ENCODE measurements at regions not wholly inside any gene's neighbourhood (a gene's known extent, or its start where the extent isn't known, plus 50 kb on each side); places are given as distances from the start of the nearest gene placed in this dataset.
"Not testable (repeated sequence)": the region's sequence is repeated elsewhere in the genome, so short reads cannot be mapped to it uniquely, and the experiment has no call there.

DNA sequence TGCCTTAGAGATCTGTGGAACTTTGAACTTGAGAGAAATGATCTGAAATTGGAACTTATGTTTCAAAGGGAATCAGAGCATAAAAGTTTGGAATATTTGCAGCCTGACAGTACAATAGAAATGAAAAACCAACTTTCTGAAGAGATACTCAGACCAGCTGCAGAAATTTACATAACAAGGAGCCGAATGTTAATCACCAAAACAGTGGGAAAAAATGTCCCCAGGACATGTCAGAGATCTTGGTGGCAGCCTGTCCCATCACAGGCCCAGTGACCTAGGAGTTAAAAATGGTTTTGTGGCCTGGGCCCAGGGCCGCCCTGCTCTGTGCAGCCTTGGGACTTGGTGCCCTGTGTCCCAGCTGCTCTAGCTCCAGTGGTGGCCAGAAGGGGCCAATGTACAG, 88.2 kb upstream of the ADORA2B start:
- H3K4me1 ChIP-seq; H3K4me3 ChIP-seq; intact Hi-C loops (cut with DNase I); H3K27me3 ChIP-seq; H3K27ac ChIP-seq; H3K9me3 ChIP-seq; DNase-seq; H3K36me3 ChIP-seq; ATAC-seq: not testable (repeated sequence)
- WGBS, 2 donors, result 88 to 89% methylated on average over 2 of the region's 2 CpGs

DNA sequence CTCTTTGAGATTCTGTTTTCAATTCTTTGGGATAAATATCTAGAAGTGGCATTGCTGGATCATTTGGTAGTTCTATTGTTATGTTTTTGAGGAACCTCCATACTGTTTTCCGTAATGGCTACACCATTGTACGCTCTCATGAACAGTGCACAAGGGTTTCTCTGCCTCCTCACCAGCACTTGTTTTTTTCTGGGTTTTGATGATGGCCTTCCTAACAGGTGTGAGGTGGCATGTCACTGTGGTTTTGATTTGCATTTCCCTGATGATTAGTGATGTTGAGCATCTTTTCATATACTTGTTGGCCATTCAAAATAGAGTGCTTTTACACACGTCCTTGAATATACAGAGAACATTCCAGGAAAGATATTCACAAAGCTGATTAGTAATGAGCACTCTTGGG, 86.8 kb upstream of the ADORA2B start:
- H3K9me3 ChIP-seq; H3K36me3 ChIP-seq; ATAC-seq; DNase-seq; H3K4me1 ChIP-seq; H3K27ac ChIP-seq; intact Hi-C loops (cut with DNase I); H3K4me3 ChIP-seq; H3K27me3 ChIP-seq: not testable (repeated sequence)
- WGBS, 2 donors, result 84 to 89% methylated on average over 3 of the region's 3 CpGs

DNA sequence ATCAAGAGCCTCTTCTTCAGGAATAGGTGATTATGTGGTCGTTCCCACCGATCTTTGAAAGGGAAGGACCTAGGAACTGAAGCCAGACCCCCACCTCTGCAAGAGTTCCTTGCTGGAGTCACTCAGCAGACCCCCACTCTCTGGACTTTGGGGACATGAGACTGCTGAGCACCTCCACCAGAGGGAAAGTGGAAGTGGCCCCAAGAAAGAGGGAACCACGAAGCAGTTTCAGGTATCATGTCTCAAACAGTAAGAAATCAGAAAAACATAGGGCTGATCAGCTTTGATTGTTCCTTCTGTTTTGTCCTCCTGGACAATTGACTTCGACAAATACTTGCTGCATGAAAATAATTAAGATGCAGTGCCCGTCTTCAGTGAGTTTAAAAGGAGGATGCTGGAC, 84.2 kb upstream of the ADORA2B start:
- DNase-seq; ATAC-seq; intact Hi-C loops (cut with DNase I); H3K4me3 ChIP-seq; H3K27ac ChIP-seq; H3K4me1 ChIP-seq; H3K27me3 ChIP-seq; H3K36me3 ChIP-seq; H3K9me3 ChIP-seq: not testable (repeated sequence)
- WGBS, 2 donors, result 90 to 93% methylated on average over 5 of the region's 5 CpGs

DNA sequence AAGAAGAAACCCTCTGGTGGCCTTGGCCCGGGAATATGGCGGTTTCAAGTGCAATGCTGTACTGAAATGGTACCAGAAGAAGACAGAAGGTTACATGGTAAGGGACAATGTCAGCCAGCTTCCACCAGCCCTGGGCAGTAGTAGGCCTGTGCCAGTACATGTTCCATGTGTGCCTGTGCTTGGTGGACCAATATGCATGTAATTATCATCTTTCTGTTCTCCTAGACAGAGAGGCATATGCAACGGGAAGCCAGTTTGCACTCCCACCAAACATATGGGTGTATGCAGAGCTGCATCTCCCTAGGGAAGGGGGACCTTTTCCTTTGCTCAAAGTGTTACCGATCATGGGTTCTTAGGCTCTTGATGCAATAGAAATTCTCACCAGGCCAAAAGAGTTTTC, 80.9 kb upstream of the ADORA2B start:
- H3K27ac ChIP-seq; DNase-seq; ATAC-seq; H3K27me3 ChIP-seq; H3K36me3 ChIP-seq; H3K9me3 ChIP-seq; H3K4me1 ChIP-seq; H3K4me3 ChIP-seq; intact Hi-C loops (cut with DNase I): not testable (repeated sequence)
- 85 to 88% methylated on average over 4 of the region's 4 CpGs for WGBS, 2 donors

DNA sequence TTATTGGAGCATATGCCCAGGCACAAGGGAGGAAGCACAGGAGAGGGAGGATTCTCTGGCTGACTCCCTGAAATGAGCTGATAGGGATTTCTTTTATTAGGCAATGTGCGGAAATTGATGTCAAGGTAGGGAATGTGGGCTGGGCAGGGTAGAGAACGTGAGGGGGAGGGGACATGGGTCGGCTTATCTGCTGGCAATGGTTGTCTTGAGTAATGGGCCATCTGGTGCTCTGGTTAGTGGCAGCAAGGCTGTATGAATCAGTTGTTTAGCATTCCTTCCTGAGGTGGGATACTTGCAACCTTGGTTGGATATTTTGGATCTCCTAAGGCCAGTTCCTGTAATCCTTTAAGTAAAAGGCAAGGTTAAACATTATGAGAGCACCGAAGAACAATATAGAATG, 80.5 kb upstream of the ADORA2B start:
- peak in 2 of 8 donors; percentile 42 to 62 for ATAC-seq
- H3K27ac ChIP-seq; DNase-seq; H3K4me1 ChIP-seq; H3K4me3 ChIP-seq; H3K9me3 ChIP-seq; H3K27me3 ChIP-seq; intact Hi-C loops (cut with DNase I); H3K36me3 ChIP-seq: not testable (repeated sequence)
- 48 to 54% methylated on average over 4 of the region's 4 CpGs for WGBS, 2 donors

DNA sequence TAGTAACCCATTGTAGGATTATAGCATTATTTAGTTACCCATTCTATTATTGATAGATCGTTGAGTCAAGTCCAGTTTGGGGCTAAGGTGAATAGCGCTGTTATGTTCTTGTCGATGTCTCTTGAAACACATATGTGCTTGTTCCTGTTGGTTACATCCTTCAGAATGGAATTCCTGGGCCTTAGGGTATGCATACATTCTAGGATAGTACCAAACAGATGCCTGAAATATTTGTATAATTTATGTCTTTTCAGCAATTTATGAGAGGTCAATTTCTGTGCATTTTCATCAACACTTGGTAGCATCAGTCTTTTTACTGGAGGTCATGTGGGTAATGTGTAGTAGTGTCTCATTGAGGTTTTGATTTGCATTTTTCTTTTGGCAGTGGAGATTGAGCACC, 78.9 kb upstream of the ADORA2B start:
- intact Hi-C loops (cut with DNase I); ATAC-seq; DNase-seq; H3K27me3 ChIP-seq; H3K4me3 ChIP-seq; H3K27ac ChIP-seq; H3K9me3 ChIP-seq; H3K4me1 ChIP-seq; H3K36me3 ChIP-seq: not testable (repeated sequence)
- WGBS, 2 donors, result 95 to 98% methylated on average over 3 of the region's 3 CpGs

DNA sequence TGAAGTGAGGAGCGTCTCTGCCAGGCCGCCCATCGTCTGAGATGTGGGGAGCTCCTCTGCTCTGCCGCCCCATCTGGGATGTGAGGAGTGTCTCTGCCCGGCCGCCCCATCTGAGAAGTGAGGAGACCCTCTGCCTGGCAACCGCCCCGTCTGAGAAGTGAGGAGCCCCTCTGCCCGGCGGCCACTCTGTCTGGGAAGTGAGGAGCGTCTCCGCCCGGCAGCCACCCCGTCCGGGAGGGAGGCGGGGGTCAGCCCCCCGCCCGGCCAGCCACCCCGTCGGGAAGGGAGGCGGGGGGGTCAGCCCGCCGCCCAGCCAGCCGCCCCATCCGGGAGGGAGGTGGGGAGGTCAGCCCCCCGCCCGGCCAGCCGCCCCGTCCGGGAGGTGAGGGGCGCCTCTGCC, 77.6 kb upstream of the ADORA2B start:
- 96 to 100% methylated on average over 6 to 20 of the region's 31 CpGs for WGBS, 2 donors
- H3K27ac ChIP-seq; H3K27me3 ChIP-seq; ATAC-seq; H3K4me1 ChIP-seq; H3K36me3 ChIP-seq; intact Hi-C loops (cut with DNase I); DNase-seq; H3K9me3 ChIP-seq; H3K4me3 ChIP-seq: not testable (repeated sequence)

DNA sequence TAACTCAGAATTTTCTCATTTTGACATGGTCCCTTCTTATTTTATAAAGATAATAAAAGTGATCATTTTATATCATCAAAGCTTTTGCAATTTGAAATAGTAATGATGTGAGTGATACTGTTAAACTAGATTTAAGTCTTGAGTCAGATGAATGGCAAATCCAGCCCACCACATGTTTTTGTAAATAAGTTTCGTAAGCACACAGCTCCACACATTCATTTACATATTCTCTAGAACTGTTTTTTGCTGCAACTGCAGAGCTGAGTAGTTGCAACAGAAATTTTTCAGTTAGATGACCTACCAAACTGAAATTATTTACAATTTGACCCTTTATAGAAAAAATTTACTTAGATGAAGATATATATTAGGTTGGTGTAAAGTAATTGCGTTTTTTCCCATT, 75.1 kb upstream of the ADORA2B start:
- H3K9me3 ChIP-seq; H3K36me3 ChIP-seq; H3K27ac ChIP-seq; H3K4me3 ChIP-seq; intact Hi-C loops (cut with DNase I); H3K4me1 ChIP-seq; H3K27me3 ChIP-seq; DNase-seq; ATAC-seq: not testable (repeated sequence)
- WGBS, 2 donors, result no CpG with 5 or more reads among the region's 2 CpGs

DNA sequence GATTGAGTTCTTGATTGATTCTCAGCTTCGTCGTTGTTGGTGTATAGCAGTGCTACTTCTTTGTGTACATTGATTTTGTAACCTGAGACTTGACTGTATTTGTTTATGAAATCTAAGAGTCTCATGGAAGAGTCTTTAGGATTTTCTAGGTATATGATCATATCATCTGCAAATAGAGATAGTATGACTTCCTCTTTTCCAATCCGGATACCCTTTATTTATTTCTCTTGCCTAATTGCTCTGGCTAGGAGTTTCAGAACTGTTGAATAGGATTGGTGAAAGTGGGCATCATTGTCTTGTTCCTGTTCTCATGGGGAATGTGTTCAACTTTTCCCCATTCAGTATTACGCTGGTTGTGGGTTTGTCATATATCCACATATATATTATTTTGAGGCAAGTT, 72.3 kb upstream of the ADORA2B start:
- WGBS, 2 donors, result 86 to 88% methylated on average over 4 of the region's 4 CpGs
- H3K36me3 ChIP-seq; ATAC-seq; DNase-seq; H3K9me3 ChIP-seq; H3K4me3 ChIP-seq; H3K27ac ChIP-seq; H3K27me3 ChIP-seq; H3K4me1 ChIP-seq; intact Hi-C loops (cut with DNase I): not testable (repeated sequence)

DNA sequence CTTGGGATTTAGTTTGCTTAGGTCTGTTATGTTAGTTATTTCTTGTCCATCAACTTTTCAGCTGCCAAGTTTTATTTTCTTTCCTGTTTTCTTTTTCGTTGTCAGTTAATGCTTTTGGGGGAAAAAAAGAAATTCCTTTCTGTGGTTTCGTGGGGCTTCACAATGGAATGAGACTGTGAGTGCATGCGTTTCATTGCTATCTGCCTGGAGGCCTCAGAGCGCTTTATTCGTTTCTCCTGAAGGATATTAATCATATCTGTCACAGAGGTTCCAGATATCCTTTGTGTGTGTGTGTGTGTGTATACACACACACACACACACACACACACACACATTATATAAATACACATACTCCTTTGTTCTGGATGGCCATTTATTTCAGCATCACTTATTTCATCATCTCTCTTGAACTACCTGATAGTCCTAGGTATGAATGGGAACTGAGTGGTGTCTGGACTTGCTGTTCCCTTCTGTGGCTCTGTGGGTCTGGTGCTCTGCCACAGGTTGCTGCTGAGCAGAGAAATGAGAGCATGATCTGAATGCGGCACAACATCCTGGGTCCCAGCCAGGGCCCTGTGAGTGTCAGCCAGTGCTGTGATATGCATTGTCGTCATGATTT, 66.9 kb upstream of the ADORA2B start:
- not testable (repeated sequence) for H3K27ac ChIP-seq

More for the DNA sequence above, 66.9 kb upstream of the ADORA2B start:
- H3K36me3 ChIP-seq; DNase-seq; intact Hi-C loops (cut with DNase I); ATAC-seq; H3K4me1 ChIP-seq; H3K27me3 ChIP-seq; H3K9me3 ChIP-seq; H3K4me3 ChIP-seq: not testable (repeated sequence)
- 74 to 84% methylated on average over 7 of the region's 7 CpGs for WGBS, 2 donors

Data from heart right ventricle (tissue), 16 donors.